Activated CD4-positive, alpha-beta T cell treated with anti-CD3 and anti-CD28 coated beads for 36 hours (primary cell): ENCODE measurements at regions not wholly inside any gene's neighbourhood (a gene's known extent, or its start where the extent isn't known, plus 50 kb on each side); places are given as distances from the start of the nearest gene placed in this dataset.

Experiments
- ATAC-seq: fragments of 200-7000 bp; cut with Tn5 transposase; one replicate; pipeline ENCODE4 v1.10.0; 2021; ENCODE audit warnings: mild to moderate bottlenecking, moderate library complexity
- CTCF ChIA-PET: fragments of 350-600 bp; sonication (Branson Sonifier 250); formaldehyde crosslinking; loops from one replicate; lab custom pipeline; 2021; ENCODE audit warnings: antibody characterized with exemption; lab: Charles Lee
- POLR2A ChIA-PET: fragments of 350-600 bp; sonication (Branson Sonifier 250); formaldehyde crosslinking; loops from one replicate; lab custom pipeline; 2021; ENCODE audit warnings: antibody characterized with exemption, inconsistent platforms; lab: Charles Lee
- DNase-seq: peaks from one replicate; pipeline ENCODE4 v3.0.0-alpha.2; 2020
- H3K27ac Mint-ChIP-seq: one replicate; pipeline ENCODE4 v1.8.0; 2021; ENCODE audit warnings: mixed read lengths
- H3K27me3 Mint-ChIP-seq: one replicate; pipeline ENCODE4 v1.8.0; 2021; ENCODE audit warnings: mixed read lengths
- H3K36me3 Mint-ChIP-seq: one replicate; pipeline ENCODE4 v1.8.0; 2021; ENCODE audit warnings: low read depth, mixed read lengths
- H3K4me1 Mint-ChIP-seq: one replicate; pipeline ENCODE4 v1.8.0; 2021; ENCODE audit warnings: mixed read lengths
- H3K4me3 Mint-ChIP-seq: one replicate; pipeline ENCODE4 v1.8.0; 2021; ENCODE audit warnings: mild to moderate bottlenecking, moderate library complexity, mixed read lengths
- H3K9me3 Mint-ChIP-seq: one replicate; pipeline ENCODE4 v1.8.0; 2021; ENCODE audit warnings: low read depth, mixed read lengths
- intact Hi-C, 2 experiments: fragments of 100-400 bp; cut with DNase I in 1 of 2; cut with micrococcal nuclease in 1 of 2; formaldehyde crosslinking; loops; one replicate each; pipeline versions ENCODE4 v1.14.2 to v1.15.1; 2022 to 2024; cut with DNase I, micrococcal nuclease

- ChIA-PET POLR2A (no interaction called here), CTCF (no interaction called here)
- no peaks in the 10 kb centered on the region for H3K27me3 Mint-ChIP-seq
- ATAC-seq (no peak), DNase-seq (no peak)
- intact Hi-C loops = no loop called here
- H3K9me3 Mint-ChIP-seq = peaks cover 5% of the 10 kb centered on the region
- H3K27ac Mint-ChIP-seq = no peak overlapping the region
- no peaks in the 10 kb centered on the region for H3K4me1 Mint-ChIP-seq
- no peaks in the 10 kb centered on the region for H3K36me3 Mint-ChIP-seq
- H3K4me3 Mint-ChIP-seq = no peak overlapping the region
These were observed 558.7 kb downstream of the TUSC7 start for GRCh38 chr3:117268318-117268717.

- H3K27ac Mint-ChIP-seq = no peak overlapping the region
- POLR2A ChIA-PET = no interaction called here
- no peak for ATAC-seq
- no peak overlapping the region for H3K4me3 Mint-ChIP-seq
- intact Hi-C loops = no loop called here
- CTCF ChIA-PET = no interaction called here
- no peaks in the 10 kb centered on the region for H3K4me1 Mint-ChIP-seq
- H3K27me3 Mint-ChIP-seq = no peaks in the 10 kb centered on the region
- H3K9me3 Mint-ChIP-seq = peaks cover 7% of the 10 kb centered on the region
- H3K36me3 Mint-ChIP-seq = no peaks in the 10 kb centered on the region
- no peak for DNase-seq
These were observed 562.7 kb downstream of the TUSC7 start for GRCh38 chr3:117272274-117272673.

DNA sequence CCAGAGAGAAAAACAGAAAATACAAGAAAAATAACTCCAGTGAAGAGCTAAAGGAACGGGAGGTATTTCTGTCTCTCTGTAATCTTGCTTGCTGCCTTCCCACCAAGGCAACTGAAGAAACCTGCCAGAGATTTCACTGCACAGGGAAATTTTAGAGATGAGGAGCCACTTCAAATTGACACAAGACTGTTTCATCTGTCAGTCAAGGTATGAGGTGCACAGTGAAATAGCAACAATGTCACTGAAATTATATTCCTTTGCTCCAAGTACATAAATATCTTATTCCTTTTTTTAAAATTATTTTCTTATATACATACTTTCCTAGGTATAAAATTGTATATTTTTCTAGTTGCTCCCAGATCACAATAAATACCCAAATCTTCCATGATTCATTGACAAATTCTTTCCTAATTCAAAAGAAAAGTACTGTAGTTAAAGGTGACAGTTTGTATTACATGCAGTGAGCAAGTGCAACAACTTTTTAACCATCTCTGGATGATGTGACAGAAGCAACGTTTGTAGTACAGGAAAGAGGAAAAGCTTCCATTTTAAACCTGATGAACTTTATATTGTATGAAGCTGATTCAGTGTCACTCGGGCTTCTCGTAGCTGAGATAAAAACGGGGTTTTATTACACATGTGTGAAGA, 563.4 kb downstream of the TUSC7 start:
- H3K9me3 Mint-ChIP-seq = peaks cover 7% of the 10 kb centered on the region
- intact Hi-C loops = no loop called here
- DNase-seq (no peak), ATAC-seq (no peak)
- no peaks in the 10 kb centered on the region for H3K27me3 Mint-ChIP-seq
- ChIA-PET POLR2A (no interaction called here), CTCF (no interaction called here)
- H3K4me3 Mint-ChIP-seq = no peak overlapping the region
- H3K4me1 Mint-ChIP-seq = no peaks in the 10 kb centered on the region
- H3K36me3 Mint-ChIP-seq = no peaks in the 10 kb centered on the region
- no peak overlapping the region for H3K27ac Mint-ChIP-seq

GRCh38 chr3:117277816-117278215, 568.2 kb downstream of the TUSC7 start:
- no peaks in the 10 kb centered on the region for H3K4me1 Mint-ChIP-seq
- H3K9me3 Mint-ChIP-seq = peaks cover 5% of the 10 kb centered on the region
- ATAC-seq (no peak), DNase-seq (no peak)
- no peak overlapping the region for H3K4me3 Mint-ChIP-seq
- no peaks in the 10 kb centered on the region for H3K27me3 Mint-ChIP-seq
- intact Hi-C loops = no loop called here
- ChIA-PET POLR2A (no interaction called here), CTCF (no interaction called here)
- no peak overlapping the region for H3K27ac Mint-ChIP-seq
- no peaks in the 10 kb centered on the region for H3K36me3 Mint-ChIP-seq

DNA sequence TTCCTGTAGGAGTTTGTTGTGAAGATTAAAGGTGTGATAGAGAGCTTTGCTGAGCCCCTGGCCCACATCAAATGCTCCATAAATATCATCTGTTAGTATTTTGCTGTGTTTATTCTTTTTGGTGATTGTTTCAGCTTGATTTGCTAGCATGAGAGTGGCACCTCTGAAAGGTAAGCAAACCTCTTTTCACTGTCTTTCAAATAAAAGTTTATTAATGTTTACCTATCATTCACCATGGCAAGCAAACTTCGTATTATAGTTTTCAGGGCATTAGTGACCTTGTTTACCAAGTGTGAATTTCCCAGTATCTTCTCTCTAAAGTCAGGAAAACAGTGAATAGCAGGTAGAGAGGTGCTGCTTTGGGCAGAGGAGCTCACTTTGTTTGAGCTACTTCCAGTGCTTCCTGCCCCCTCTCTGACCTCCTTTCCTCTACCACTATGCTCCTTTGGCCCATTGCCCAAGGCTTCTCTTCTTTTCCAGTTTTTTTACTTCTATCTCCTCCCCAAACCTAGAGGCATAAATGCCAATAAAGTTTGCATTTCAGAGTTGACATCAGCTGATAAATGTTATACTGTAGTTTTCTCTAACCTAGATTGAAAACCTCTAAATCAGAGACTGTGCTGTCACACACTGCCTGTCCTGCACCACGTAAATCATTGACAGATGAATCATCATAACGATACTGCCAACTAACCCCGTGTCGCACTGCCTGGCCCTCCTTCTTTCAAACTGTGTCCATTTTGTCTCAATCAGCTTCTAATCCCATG, 569.0 kb downstream of the TUSC7 start:
- no peak overlapping the region for H3K27ac Mint-ChIP-seq
- ATAC-seq = no peak
- H3K4me3 Mint-ChIP-seq = no peak overlapping the region
- peaks cover 5% of the 10 kb centered on the region for H3K9me3 Mint-ChIP-seq
- CTCF ChIA-PET = no interaction called here
- H3K27me3 Mint-ChIP-seq = no peaks in the 10 kb centered on the region
- DNase-seq = no peak
- no peaks in the 10 kb centered on the region for H3K36me3 Mint-ChIP-seq
- H3K4me1 Mint-ChIP-seq = no peaks in the 10 kb centered on the region
- POLR2A ChIA-PET = no interaction called here
- intact Hi-C loops = no loop called here

DNA sequence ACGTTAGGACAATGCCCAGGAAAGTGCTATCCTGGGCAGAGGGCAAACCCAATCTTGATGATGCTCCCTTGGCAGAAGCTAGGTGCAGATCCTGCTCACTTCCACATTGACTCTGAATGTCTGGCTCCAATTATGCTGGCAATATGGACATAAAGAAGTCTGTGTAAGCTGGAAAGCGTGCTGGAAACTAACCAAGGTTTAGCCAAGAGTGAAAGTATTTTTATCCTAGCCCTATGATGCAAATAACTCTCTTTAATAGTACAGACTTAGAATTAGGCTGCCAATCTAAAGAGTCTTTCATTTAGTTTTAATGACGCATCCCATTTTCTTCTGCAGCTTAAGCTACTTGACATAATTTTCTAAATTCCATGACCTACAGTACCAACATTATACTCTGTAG, 571.8 kb downstream of the TUSC7 start:
- ChIA-PET CTCF (no interaction called here), POLR2A (no interaction called here)
- peaks cover 3% of the 10 kb centered on the region for H3K9me3 Mint-ChIP-seq
- H3K27me3 Mint-ChIP-seq = no peaks in the 10 kb centered on the region
- H3K4me3 Mint-ChIP-seq = no peak overlapping the region
- no peaks in the 10 kb centered on the region for H3K36me3 Mint-ChIP-seq
- H3K4me1 Mint-ChIP-seq = no peaks in the 10 kb centered on the region
- ATAC-seq (no peak), DNase-seq (no peak)
- intact Hi-C loops = no loop called here
- H3K27ac Mint-ChIP-seq = no peak overlapping the region

DNA sequence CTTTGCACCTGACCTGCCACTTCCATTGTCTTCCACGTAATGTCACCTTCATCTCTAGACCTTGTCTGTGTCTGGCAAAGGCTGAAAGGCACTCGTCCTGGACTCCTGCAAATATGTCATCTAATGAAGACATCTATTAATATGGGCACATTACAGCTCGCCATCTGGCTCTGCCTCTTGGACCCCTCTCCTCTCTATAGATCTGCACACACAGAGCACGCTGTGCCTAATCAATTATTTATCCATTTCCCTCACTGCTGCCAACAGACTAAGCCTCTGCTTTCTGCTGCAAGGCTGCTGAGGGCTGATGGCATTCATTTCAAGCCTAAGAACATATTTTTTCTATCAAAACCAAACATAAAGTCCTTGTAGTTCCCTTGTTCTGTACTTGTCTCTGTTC, 573.0 kb downstream of the TUSC7 start:
- H3K4me3 Mint-ChIP-seq = no peak overlapping the region
- CTCF ChIA-PET = no interaction called here
- intact Hi-C loops = no loop called here

DNA sequence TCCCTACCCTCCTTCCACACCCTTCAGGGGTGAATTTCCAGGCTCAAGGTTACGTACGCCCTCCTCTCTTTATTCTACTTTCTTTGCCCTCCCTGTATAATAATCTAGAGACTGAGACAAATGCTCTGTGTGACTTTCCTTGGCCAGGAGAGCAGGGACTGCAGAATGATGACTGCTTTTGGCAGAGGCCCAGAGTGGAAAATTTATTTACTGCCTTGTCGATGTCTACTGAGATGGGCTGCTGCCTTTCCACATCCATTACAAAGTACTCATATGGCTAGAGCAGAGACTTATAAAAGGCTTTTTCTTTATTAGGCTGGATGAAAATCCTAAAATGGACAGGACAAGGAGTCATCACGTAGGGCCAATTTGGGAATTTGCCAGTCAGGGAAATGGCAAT, 576.2 kb downstream of the TUSC7 start:
- ATAC-seq (no peak), DNase-seq (no peak)
- Mint-ChIP-seq H3K27ac (no peak overlapping the region), H3K4me3 (no peak overlapping the region), H3K9me3 (no peaks in the 10 kb centered on the region), H3K36me3 (no peaks in the 10 kb centered on the region), H3K4me1 (no peaks in the 10 kb centered on the region), H3K27me3 (no peaks in the 10 kb centered on the region)
- ChIA-PET CTCF (no interaction called here), POLR2A (no interaction called here)
- intact Hi-C loops = no loop called here

More for the DNA sequence above, 573.0 kb downstream of the TUSC7 start:
- no peak for DNase-seq
- no peaks in the 10 kb centered on the region for H3K9me3 Mint-ChIP-seq
- POLR2A ChIA-PET = no interaction called here
- H3K4me1 Mint-ChIP-seq = no peaks in the 10 kb centered on the region
- H3K27ac Mint-ChIP-seq = no peak overlapping the region
- no peaks in the 10 kb centered on the region for H3K36me3 Mint-ChIP-seq
- no peaks in the 10 kb centered on the region for H3K27me3 Mint-ChIP-seq
- no peak for ATAC-seq

DNA sequence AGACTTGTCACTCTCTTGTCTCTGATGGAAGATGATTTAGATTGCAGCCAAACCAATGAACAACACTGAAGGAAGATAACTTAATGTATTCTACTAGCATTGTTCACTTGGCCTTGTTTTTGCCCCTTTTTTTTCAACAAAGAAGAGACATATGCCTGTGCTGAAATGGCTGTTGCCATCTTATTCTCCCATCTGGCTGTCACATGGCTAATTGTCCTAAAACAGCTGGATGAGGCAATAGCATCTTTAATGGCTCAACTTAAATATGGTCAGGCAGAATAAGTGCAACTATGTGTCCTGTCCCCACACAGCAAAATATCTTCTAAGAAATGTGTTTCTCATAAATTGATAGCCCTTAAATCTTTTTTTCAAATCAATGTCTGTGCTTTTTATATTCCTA, 576.9 kb downstream of the TUSC7 start:
- Mint-ChIP-seq H3K4me1 (no peaks in the 10 kb centered on the region), H3K36me3 (no peaks in the 10 kb centered on the region), H3K27me3 (no peaks in the 10 kb centered on the region), H3K9me3 (no peaks in the 10 kb centered on the region), H3K27ac (no peak overlapping the region), H3K4me3 (no peak overlapping the region)
- ChIA-PET CTCF (interaction anchor here (0.6 kb wide), 1 partner anchor 701 kb away, joined by 3 read pairs; no protein-coding TSS in a partner anchor), POLR2A (no interaction called here)
- DNase-seq = no peak
- intact Hi-C loops = no loop called here
- no peak for ATAC-seq

DNA sequence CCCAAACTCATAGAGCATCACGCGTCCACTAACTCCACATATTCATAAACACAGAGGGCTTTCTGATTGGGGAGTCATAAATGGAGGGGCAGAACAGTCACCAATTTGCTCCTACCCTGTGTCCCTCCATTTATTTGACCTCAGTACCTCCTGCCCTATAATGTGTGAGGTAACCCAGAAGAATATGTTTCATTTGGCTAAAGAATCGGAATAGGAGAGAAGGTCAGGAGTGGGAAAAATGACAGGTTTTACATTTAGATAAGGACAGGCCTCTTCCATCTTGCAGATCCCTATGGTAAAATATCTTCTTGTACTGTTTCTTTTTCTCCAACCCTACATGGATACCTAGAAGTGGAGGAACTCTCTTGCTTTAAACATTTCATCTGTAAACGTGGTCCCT, 578.0 kb downstream of the TUSC7 start:
- no peak overlapping the region for H3K27ac Mint-ChIP-seq
- CTCF ChIA-PET = no interaction called here
- H3K9me3 Mint-ChIP-seq = no peaks in the 10 kb centered on the region
- no peak for ATAC-seq
- no peaks in the 10 kb centered on the region for H3K4me1 Mint-ChIP-seq
- intact Hi-C loops = no loop called here
- no peak for DNase-seq
- H3K36me3 Mint-ChIP-seq = no peaks in the 10 kb centered on the region
- no peak overlapping the region for H3K4me3 Mint-ChIP-seq
- H3K27me3 Mint-ChIP-seq = no peaks in the 10 kb centered on the region
- POLR2A ChIA-PET = no interaction called here

DNA sequence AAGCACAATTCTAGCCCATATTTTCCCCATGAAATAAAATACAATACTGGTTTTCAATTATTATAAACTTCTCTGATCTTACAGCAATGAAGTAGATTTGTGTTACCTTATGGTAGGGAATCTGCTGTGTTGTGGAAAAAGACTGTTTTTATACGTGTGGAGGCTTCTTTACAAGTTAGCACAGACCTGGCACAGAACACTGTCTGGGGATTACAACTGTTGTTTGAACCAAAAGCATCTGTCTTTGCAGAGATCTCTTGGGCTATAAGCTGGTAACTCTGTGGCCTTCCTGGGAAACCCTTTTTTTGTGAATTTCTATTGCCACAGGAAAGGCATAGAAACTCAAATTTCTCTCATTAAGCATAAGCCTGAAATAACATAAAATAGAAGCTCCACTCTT, 581.9 kb downstream of the TUSC7 start:
- no peaks in the 10 kb centered on the region for H3K36me3 Mint-ChIP-seq
- POLR2A ChIA-PET = no interaction called here
- H3K4me1 Mint-ChIP-seq = no peaks in the 10 kb centered on the region

DNA sequence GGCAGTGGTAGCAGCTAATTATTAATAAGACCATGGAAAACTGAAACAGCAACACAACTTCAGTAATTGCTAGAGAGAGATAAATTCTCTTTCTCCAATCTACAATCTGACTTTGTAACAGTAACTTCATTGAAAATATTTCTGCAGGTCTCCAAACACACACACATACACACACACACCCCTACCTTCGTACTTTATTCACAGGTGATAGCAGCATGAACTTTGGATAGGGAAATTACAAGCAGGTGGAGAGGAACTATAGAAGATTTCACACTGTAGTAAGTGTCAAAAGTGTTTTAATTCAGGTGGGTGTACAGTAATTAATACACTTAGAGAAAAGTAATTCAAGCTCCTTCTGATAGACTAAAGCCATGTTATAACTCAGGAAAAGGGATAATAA, 587.5 kb downstream of the TUSC7 start:
- DNase-seq (no peak), ATAC-seq (no peak)
- H3K4me3 Mint-ChIP-seq = no peak overlapping the region
- no peaks in the 10 kb centered on the region for H3K4me1 Mint-ChIP-seq
- H3K27me3 Mint-ChIP-seq = no peaks in the 10 kb centered on the region
- no peaks in the 10 kb centered on the region for H3K9me3 Mint-ChIP-seq
- no peaks in the 10 kb centered on the region for H3K36me3 Mint-ChIP-seq
- ChIA-PET POLR2A (no interaction called here), CTCF (no interaction called here)
- no peak overlapping the region for H3K27ac Mint-ChIP-seq
- intact Hi-C loops = no loop called here

More for the DNA sequence above, 581.9 kb downstream of the TUSC7 start:
- CTCF ChIA-PET = interaction anchor here (0.6 kb wide), 1 partner anchor 163 kb away, joined by 3 read pairs; no protein-coding TSS in a partner anchor
- H3K27ac Mint-ChIP-seq = no peak overlapping the region
- no peaks in the 10 kb centered on the region for H3K9me3 Mint-ChIP-seq
- ATAC-seq (no peak), DNase-seq (no peak)
- H3K27me3 Mint-ChIP-seq = no peaks in the 10 kb centered on the region
- intact Hi-C loops = no loop called here
- H3K4me3 Mint-ChIP-seq = no peak overlapping the region
